ENCODE measurements at regions not wholly inside any gene's neighbourhood (a gene's known extent, or its start where the extent isn't known, plus 50 kb on each side); places are given as distances from the start of the nearest gene placed in this dataset.

DNA sequence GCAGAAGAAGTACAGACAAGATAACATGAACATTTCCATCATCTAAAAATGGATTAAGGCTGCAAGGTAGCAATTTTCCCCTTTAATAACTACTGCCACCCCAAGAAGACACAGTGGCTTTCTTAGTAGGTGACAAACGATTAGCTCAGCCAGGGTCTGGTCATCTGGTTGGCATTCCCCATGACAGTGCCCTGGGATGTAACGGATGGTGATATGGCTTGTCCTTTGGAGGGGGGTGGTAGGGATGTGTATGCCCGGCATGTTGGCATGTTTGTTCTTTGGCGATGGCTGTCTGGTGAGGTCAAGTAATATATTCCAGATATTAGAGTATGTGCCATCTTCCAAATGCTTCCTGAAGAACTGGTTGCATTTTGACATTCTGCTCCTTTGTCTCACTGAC, 135.6 kb upstream of the ZNF536 start:
- Mint-ChIP-seq H3K27ac (no peak overlapping the region), H3K4me1 (ENCODE audit: low read depth) (no peaks in the 10 kb centered on the region), H3K9me3 (no peaks in the 10 kb centered on the region), H3K4me3 (no peak overlapping the region), H3K36me3 (ENCODE audit: low read depth) (no peaks in the 10 kb centered on the region), H3K27me3 (peaks cover 92% of the 10 kb centered on the region)
- intact Hi-C loops (cut with DNase I, micrococcal nuclease), result no loop called here
- DNase-seq (no peak), ATAC-seq (ENCODE audit: poor library complexity) (no peak)
- POLR2A ChIA-PET, result no interaction called here
- Histone ChIP-seq H3K27me3 (ENCODE audit: control insufficient read depth in 1 of 2, insufficient read depth in 2 of 2, low read length in 2 of 2) (peaks cover 26 to 27% of the 10 kb centered on the region in 2 experiments), H3K36me3 (ENCODE audit: insufficient read depth, low read length) (no peaks in the 10 kb centered on the region), H3K27ac (ENCODE audit: low read depth in 1 of 2, low read length in 2 of 2) (no peak overlapping the region), H3K9me3 (ENCODE audit: control insufficient read depth in 1 of 2, insufficient read depth in 1 of 2, low read length in 2 of 2) (peaks cover 0 to 4% of the 10 kb centered on the region in 2 experiments), H3K4me3 (ENCODE audit: low read length) (no peak overlapping the region), H3K4me1 (ENCODE audit: insufficient read depth, low read length) (no peaks in the 10 kb centered on the region)
- TF ChIP-seq, protein P1, sequence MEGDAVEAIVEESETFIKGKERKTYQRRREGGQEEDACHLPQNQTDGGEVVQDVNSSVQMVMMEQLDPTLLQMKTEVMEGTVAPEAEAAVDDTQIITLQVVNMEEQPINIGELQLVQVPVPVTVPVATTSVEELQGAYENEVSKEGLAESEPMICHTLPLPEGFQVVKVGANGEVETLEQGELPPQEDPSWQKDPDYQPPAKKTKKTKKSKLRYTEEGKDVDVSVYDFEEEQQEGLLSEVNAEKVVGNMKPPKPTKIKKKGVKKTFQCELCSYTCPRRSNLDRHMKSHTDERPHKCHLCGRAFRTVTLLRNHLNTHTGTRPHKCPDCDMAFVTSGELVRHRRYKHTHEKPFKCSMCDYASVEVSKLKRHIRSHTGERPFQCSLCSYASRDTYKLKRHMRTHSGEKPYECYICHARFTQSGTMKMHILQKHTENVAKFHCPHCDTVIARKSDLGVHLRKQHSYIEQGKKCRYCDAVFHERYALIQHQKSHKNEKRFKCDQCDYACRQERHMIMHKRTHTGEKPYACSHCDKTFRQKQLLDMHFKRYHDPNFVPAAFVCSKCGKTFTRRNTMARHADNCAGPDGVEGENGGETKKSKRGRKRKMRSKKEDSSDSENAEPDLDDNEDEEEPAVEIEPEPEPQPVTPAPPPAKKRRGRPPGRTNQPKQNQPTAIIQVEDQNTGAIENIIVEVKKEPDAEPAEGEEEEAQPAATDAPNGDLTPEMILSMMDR (IDR thresholded peaks at IDR 0.05), result no peak
- CTCF ChIA-PET, result no interaction called here

DNA sequence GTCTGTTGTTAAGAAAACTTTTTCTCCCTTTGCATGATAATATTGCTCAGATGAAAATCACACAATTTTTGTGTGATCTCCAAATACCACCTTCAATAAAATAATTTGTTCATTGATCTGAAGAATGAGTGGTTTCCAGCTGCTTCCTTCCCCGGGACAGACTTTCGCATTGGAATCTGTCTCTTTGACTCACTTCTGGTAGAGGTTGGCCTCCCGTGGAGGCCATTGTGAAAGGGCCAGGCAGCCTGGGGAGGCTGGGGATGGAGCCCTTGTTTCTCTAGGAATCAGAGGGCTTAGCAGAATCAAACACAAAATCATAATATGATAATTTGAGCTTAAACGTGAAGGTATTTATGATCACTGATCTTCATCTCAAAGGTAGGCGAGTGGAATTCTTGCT, 135.0 kb upstream of the ZNF536 start:
- no peaks in the 10 kb centered on the region for H3K4me1 ChIP-seq (ENCODE audit: insufficient read depth, low read length)
- no peaks in the 10 kb centered on the region for H3K4me1 Mint-ChIP-seq (ENCODE audit: low read depth)
- TF ChIP-seq, protein P1 (IDR thresholded peaks at IDR 0.05), result no peak
- peaks cover 26% of the 10 kb centered on the region in 2 experiments for H3K27me3 ChIP-seq (ENCODE audit: control insufficient read depth in 1 of 2, insufficient read depth in 2 of 2, low read length in 2 of 2)
- no peak overlapping the region for H3K27ac Mint-ChIP-seq
- no peaks in the 10 kb centered on the region for H3K9me3 Mint-ChIP-seq
- H3K4me3 ChIP-seq (ENCODE audit: low read length), result no peak overlapping the region
- ChIA-PET CTCF (no interaction called here), POLR2A (no interaction called here)
- no peaks in the 10 kb centered on the region for H3K36me3 ChIP-seq (ENCODE audit: insufficient read depth, low read length)
- peaks cover 91% of the 10 kb centered on the region for H3K27me3 Mint-ChIP-seq
- DNase-seq (no peak), ATAC-seq (ENCODE audit: poor library complexity) (no peak)
- peaks cover 0 to 4% of the 10 kb centered on the region in 2 experiments for H3K9me3 ChIP-seq (ENCODE audit: control insufficient read depth in 1 of 2, insufficient read depth in 1 of 2, low read length in 2 of 2)
- intact Hi-C loops (cut with DNase I, micrococcal nuclease), result no loop called here
- no peaks in the 10 kb centered on the region for H3K36me3 Mint-ChIP-seq (ENCODE audit: low read depth)
- H3K4me3 Mint-ChIP-seq, result no peak overlapping the region
- no peak overlapping the region for H3K27ac ChIP-seq (ENCODE audit: low read depth in 1 of 2, low read length in 2 of 2)

DNA sequence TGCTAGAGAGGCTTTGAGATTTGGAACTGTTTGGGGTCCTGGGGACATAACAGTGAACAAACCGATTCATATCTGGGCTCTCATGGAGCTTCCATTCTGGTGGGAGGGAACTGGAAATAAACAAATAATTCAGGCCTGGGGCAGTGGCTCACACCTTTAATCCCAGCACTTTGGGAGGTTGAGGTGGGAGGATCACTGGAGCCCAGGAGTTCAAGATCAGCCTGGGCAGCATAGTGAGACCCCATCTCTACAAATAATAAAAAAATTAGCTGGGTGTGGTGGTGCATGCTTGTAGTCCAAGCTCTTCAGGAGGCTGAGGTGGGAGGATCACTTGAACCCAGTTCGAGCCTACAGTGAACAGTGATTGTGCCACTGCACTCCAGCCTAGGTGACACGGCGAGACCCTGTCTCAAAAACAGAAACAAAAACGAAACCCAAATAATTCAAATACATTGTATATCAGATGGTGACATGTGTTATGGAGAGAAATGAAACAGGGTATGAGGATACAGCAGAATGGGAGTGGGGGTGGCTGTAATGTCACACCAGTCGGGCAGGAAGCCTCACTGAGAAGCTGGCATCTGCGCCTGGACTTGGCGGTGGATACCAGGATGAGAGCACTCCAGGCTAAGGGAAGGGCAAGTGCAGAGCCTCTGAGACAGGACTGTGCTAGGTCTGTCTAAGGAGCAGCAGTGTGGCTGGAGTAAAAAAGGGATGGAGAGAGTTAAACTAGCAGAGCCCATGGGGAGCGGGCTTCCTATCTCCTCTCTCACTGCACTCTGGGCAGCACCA, 131.1 kb upstream of the ZNF536 start:
- TF ChIP-seq, protein P1 (IDR thresholded peaks at IDR 0.05), result no peak
- H3K36me3 Mint-ChIP-seq (ENCODE audit: low read depth), result no peaks in the 10 kb centered on the region
- no peak overlapping the region for H3K4me3 ChIP-seq (ENCODE audit: low read length)
- DNase-seq, result no peak
- H3K9me3 ChIP-seq (ENCODE audit: control insufficient read depth in 1 of 2, insufficient read depth in 1 of 2, low read length in 2 of 2), result peaks cover 0 to 9% of the 10 kb centered on the region in 2 experiments
- no peaks in the 10 kb centered on the region for H3K36me3 ChIP-seq (ENCODE audit: insufficient read depth, low read length)
- H3K27ac ChIP-seq (ENCODE audit: low read depth in 1 of 2, low read length in 2 of 2), result no peak overlapping the region
- ATAC-seq (ENCODE audit: poor library complexity), result no peak
- POLR2A ChIA-PET, result no interaction called here
- no peaks in the 10 kb centered on the region for H3K4me1 Mint-ChIP-seq (ENCODE audit: low read depth)
- H3K4me3 Mint-ChIP-seq, result no peak overlapping the region
- H3K27me3 Mint-ChIP-seq, result peaks cover 66% of the 10 kb centered on the region
- peaks cover 7 to 8% of the 10 kb centered on the region in 2 experiments for H3K27me3 ChIP-seq (ENCODE audit: control insufficient read depth in 1 of 2, insufficient read depth in 2 of 2, low read length in 2 of 2)
- CTCF ChIA-PET, result no interaction called here
- no peak overlapping the region for H3K27ac Mint-ChIP-seq
- H3K4me1 ChIP-seq (ENCODE audit: insufficient read depth, low read length), result no peaks in the 10 kb centered on the region
- intact Hi-C loops (cut with DNase I, micrococcal nuclease), result no loop called here
- no peaks in the 10 kb centered on the region for H3K9me3 Mint-ChIP-seq

Measured in CD4-positive, alpha-beta T cell (primary cell).